ENCODE measurements at regions not wholly inside any gene's neighbourhood (a gene's known extent, or its start where the extent isn't known, plus 50 kb on each side); places are given as distances from the start of the nearest gene placed in this dataset.
"Not testable (repeated sequence)": the region's sequence is repeated elsewhere in the genome, so short reads cannot be mapped to it uniquely, and the experiment has no call there.

DNA sequence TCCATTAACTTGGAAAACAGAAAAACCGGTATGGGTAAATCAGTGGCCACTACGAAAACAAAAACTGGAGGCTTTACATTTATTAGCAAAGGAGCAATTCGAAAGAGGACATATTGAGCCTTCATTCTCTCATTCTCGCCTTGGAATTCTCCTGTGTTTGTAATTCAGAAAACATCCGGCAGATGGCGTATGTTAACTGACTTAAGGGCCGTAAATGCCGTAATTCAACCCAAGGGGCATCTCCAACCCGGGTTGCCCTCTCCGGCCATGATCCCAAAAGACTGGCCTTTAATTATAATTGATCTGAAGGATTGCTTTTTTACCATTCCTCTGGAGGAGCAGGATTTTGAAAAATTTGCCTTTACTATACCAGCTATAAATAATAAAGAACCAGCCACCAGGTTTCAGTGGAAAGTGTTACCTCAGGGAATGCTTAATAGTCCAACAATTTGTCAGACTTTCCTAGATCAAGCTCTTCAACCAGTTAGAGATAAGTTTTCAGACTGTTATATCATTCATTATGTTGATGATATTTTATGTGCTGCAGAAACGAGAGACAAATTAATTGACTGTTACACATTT, 160.9 kb downstream of the GPX5 start:
- H3K27me3 ChIP-seq (ENCODE audit: control insufficient read depth, insufficient read depth, low read length); H3K36me3 ChIP-seq (ENCODE audit: control insufficient read depth, insufficient read depth, low read length); H3K4me3 ChIP-seq (ENCODE audit: low read depth, low read length); DNase-seq (ENCODE audit: low read depth): not testable (repeated sequence)
- TF ChIP-seq, protein P1, sequence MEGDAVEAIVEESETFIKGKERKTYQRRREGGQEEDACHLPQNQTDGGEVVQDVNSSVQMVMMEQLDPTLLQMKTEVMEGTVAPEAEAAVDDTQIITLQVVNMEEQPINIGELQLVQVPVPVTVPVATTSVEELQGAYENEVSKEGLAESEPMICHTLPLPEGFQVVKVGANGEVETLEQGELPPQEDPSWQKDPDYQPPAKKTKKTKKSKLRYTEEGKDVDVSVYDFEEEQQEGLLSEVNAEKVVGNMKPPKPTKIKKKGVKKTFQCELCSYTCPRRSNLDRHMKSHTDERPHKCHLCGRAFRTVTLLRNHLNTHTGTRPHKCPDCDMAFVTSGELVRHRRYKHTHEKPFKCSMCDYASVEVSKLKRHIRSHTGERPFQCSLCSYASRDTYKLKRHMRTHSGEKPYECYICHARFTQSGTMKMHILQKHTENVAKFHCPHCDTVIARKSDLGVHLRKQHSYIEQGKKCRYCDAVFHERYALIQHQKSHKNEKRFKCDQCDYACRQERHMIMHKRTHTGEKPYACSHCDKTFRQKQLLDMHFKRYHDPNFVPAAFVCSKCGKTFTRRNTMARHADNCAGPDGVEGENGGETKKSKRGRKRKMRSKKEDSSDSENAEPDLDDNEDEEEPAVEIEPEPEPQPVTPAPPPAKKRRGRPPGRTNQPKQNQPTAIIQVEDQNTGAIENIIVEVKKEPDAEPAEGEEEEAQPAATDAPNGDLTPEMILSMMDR (IDR thresholded peaks at IDR 0.05; ENCODE audit: insufficient read depth, low read length, poor library complexity, severe bottlenecking): peak; percentile 50

DNA sequence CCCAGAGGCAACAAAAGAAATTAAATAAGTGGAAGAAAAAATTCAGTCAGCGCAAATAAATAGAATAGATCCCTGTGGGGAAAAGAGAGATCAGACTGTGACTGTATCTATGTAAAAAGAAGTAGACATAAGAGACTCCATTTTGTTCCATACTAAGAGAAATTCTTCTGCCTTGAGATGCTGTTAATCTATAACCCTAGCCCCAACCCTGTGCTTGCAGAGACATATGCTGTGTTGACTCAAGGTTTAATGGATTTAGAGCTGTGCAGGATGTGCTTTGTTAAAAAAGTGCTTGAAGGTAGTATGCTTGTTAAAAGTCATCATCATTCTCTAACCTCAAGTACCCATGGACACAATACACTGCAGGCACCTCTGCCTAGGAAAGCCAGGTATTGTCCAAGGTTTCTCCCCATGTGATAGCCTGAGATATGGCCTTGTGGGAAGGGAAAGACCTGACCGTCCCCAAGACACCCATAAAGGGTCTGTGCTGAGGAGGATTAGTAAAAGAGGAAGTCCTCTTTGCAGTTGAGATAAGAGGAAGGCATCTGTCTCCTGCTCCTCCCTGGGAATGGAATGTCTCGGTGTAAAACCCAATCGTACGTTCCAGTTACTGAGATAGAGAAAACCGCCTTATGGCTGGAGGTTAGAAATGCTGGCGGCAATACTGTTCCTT, 161.8 kb downstream of the GPX5 start:
- H3K27me3 ChIP-seq (ENCODE audit: control insufficient read depth, insufficient read depth, low read length); DNase-seq (ENCODE audit: low read depth); H3K4me3 ChIP-seq (ENCODE audit: low read depth, low read length); H3K36me3 ChIP-seq (ENCODE audit: control insufficient read depth, insufficient read depth, low read length): not testable (repeated sequence)

DNA sequence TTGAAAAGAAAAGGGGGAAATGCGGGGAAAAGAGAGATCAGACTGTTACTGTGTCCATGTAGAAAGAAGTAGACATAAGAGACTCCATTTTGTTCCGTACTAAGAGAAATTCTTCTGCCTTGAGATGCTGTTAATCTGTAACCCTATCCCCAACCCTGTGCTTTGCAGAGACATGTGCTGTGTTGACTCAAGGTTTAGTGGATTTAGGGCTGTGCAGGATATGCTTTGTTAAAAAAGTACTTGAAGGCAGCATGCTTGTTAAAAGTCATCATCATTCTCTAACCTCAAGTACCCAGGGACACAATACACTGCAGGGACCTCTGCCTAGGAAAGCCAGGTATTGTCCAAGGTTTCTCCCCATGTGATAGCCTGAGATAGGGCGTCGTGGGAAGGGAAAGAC, 166.3 kb downstream of the GPX5 start:
- DNase-seq (ENCODE audit: low read depth); H3K4me3 ChIP-seq (ENCODE audit: low read depth, low read length); H3K36me3 ChIP-seq (ENCODE audit: control insufficient read depth, insufficient read depth, low read length): not testable (repeated sequence)
- H3K27me3 ChIP-seq (ENCODE audit: control insufficient read depth, insufficient read depth, low read length): peaks cover 40% of the 10 kb centered on the region

DNA sequence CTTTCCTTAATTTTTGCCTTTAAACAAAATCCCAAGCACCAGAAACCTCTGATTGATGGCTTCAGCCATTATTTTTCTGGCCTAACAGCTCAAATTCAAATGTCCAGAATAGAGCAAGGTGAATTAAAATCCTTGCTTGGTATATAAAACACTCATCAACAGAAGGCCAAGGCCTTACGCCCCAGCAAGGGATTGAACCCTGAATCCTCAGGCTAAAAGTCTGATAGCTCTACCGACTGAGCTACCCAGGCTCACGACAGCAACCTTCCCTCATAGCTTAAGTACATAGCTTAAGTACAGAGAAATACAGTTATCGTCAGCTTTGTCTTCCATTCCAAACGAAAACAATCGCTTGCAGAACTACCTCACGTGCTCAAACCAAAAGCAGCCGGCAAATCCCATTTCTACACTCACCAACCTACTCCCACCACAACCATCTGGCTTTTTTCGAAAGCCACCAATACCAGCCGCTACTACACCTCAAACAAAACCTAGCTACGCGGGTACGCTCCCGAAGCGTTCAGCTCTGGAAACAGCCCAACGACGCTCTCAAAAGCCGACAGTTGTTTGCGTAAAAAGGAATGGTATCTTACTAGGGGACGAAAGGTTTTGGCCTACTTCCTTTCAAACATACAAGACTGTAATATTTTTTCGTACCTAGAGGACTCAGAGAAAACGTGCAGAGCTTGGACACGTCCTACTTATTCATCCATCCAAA, 167.5 kb downstream of the GPX5 start:
- Histone ChIP-seq H3K27me3 (ENCODE audit: control insufficient read depth, insufficient read depth, low read length) (peaks cover 45% of the 10 kb centered on the region), H3K4me3 (ENCODE audit: low read depth, low read length) (no peak overlapping the region), H3K36me3 (ENCODE audit: control insufficient read depth, insufficient read depth, low read length) (no peaks in the 10 kb centered on the region)
- TF ChIP-seq, protein P1 (IDR thresholded peaks at IDR 0.05; ENCODE audit: insufficient read depth, low read length, poor library complexity, severe bottlenecking): no peak
- DNase-seq (ENCODE audit: low read depth): no peak

DNA sequence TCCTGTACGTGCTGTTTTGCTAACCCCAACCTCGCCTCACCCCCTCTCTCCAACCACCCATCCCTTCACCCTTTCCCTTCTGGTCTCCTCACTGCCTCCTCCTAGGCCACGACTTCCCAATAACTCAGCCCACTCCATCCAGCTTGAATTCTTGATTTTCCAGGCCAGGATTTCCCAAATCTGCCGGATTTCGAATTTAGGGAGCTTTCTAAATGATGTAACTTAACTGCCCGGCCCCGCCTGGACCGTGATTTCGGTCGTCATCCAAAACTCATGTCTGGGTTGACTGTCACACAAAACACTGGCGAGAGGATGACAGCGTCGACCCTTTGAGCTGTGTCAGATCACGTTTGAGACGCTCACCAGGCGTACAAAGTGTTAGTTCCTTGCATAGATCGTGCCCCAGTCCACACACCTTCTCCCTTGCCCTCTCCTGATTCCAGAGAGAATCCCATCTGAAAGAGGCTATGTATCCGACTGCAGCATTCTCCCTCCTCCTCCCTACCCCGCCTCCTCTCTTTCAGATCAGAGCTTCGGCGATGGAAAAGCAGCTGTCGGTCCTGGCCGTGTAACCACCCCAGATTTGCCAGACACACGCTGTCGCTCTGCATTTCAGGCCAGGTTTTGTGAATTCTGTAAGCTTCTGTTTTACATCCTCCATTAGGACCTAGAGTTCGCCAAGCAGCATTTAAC, 168.2 kb downstream of the GPX5 start:
- no peak for DNase-seq (ENCODE audit: low read depth)
- H3K4me3 ChIP-seq (ENCODE audit: low read depth, low read length): no peak overlapping the region

DNA sequence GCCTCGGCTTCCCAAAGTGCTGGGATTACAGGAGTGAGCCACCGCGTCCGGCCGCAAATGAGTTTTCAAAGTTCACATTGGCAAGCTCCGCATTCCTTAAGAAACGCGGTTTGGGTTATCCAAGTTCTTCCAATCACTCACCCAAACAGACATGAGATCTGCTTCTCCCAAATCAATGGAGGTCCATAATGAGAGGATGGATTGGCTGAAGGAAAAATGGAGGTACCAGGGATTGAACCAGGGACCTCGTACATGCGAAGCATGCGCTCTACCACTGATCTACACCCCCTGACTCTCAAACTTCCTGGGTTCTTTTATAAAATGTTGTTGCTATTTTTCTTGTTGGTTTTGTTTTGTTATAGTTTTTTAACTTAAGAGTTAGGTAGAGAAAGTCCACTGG, 170.0 kb downstream of the GPX5 start:
- no peaks in the 10 kb centered on the region for H3K36me3 ChIP-seq (ENCODE audit: control insufficient read depth, insufficient read depth, low read length)
- TF ChIP-seq, protein P1 (IDR thresholded peaks at IDR 0.05; ENCODE audit: insufficient read depth, low read length, poor library complexity, severe bottlenecking): no peak
- H3K27me3 ChIP-seq (ENCODE audit: control insufficient read depth, insufficient read depth, low read length): peaks cover 45% of the 10 kb centered on the region
- H3K4me3 ChIP-seq (ENCODE audit: low read depth, low read length): no peak overlapping the region
- DNase-seq (ENCODE audit: low read depth): no peak

More for the DNA sequence above, 168.2 kb downstream of the GPX5 start:
- TF ChIP-seq, protein P1 (IDR thresholded peaks at IDR 0.05; ENCODE audit: insufficient read depth, low read length, poor library complexity, severe bottlenecking): no peak
- H3K27me3 ChIP-seq (ENCODE audit: control insufficient read depth, insufficient read depth, low read length): peaks cover 45% of the 10 kb centered on the region
- no peaks in the 10 kb centered on the region for H3K36me3 ChIP-seq (ENCODE audit: control insufficient read depth, insufficient read depth, low read length)

Data from kidney epithelial cell (primary cell).